GM12874 (cell line): ENCODE measurements at regions not wholly inside any gene's neighbourhood (a gene's known extent, or its start where the extent isn't known, plus 50 kb on each side); places are given as distances from the start of the nearest gene placed in this dataset.

ENCODE experiments used
- TF ChIP-seq, protein P1 (sequence below): IDR thresholded peaks from 2 replicates; pipeline ENCODE4 v1.5.1; 2011; ENCODE audit warnings: low read depth, mild to moderate bottlenecking, control low read depth, low read length, moderate library complexity; ENCODE audit not compliant: insufficient read depth

DNA sequence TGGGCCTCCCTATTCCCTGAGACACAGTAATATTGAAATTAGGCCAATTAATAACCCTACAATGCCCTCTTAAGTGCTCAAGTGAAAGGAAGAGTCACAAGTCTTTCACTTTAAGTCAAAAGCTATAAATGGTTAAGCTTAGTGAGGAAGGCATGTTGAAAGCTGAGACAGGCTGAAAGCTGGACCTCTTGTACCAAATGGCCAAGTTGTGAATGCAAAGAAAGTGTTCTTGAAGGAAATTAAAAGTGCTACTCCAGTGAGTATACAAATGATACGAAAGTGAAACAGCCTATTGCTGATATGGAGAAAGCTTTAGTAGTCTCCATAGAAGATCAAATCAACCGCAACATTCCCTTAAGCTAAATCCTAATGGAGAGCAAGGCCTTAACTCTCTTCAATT lies 140.8 kb downstream of the PTCSC3 start:
- TF ChIP-seq, protein P1, sequence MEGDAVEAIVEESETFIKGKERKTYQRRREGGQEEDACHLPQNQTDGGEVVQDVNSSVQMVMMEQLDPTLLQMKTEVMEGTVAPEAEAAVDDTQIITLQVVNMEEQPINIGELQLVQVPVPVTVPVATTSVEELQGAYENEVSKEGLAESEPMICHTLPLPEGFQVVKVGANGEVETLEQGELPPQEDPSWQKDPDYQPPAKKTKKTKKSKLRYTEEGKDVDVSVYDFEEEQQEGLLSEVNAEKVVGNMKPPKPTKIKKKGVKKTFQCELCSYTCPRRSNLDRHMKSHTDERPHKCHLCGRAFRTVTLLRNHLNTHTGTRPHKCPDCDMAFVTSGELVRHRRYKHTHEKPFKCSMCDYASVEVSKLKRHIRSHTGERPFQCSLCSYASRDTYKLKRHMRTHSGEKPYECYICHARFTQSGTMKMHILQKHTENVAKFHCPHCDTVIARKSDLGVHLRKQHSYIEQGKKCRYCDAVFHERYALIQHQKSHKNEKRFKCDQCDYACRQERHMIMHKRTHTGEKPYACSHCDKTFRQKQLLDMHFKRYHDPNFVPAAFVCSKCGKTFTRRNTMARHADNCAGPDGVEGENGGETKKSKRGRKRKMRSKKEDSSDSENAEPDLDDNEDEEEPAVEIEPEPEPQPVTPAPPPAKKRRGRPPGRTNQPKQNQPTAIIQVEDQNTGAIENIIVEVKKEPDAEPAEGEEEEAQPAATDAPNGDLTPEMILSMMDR = no peak

DNA sequence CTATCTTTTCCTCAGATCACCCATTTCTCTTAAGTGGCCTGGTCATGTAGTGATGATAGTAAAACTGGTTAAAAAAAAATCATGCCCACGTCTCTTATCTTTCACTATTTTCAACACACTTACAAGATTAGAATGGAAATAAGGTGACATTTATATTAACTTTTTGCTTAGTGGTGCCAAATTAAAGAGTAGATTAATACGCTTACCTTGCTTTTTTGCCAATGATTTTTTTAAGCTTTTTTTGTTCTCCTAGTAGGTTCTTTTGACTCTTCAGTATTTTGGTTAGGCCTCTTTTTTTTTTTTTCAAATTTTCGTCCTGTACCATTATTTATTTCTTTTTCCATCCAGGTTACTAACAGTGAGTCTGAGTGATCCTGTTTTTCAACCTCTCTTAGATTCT lies 147.9 kb downstream of the PTCSC3 start:
- TF ChIP-seq, protein P1 = no peak

DNA sequence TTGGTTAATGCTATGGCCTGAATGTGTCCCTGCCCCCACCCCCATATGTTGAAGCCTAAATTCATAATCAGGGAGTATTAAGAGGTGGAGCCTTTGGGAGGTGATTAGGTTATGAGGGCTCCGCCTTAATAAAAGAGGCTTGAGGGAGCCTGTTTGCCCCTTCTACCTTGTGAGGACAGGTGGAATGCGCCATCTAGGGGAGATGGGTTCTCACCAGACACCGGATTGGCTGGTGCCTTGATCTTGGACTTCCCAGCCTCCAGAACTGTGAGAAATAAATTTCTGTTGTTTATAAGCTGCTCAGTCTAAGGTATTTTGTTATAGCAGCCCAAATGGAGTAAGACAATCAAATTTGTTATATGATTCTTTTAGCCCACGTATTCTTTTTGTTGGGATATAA lies 148.3 kb downstream of the PTCSC3 start:
- TF ChIP-seq, protein P1 = peak; percentile 29; the same call in 1 of the 2 replicates

DNA sequence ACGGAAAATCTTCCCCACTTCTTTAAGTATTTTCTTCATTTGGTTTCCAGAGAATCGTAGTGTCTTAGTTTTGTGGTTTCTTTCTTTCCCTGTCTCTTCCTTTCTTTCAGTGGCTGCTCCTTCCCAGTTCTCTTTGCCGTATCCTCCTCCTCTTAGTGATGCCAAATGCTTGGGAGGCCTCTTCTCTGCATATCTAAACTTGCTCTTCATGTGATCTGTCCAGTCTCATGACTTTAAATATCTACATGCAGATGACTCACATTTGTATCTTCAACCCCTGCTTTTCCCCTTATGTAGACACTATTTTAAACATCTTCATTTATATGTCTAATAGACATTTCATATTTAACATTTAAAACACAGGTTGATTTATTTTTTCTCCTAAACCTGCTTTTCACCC lies 149.2 kb downstream of the PTCSC3 start:
- TF ChIP-seq, protein P1 = no peak

DNA sequence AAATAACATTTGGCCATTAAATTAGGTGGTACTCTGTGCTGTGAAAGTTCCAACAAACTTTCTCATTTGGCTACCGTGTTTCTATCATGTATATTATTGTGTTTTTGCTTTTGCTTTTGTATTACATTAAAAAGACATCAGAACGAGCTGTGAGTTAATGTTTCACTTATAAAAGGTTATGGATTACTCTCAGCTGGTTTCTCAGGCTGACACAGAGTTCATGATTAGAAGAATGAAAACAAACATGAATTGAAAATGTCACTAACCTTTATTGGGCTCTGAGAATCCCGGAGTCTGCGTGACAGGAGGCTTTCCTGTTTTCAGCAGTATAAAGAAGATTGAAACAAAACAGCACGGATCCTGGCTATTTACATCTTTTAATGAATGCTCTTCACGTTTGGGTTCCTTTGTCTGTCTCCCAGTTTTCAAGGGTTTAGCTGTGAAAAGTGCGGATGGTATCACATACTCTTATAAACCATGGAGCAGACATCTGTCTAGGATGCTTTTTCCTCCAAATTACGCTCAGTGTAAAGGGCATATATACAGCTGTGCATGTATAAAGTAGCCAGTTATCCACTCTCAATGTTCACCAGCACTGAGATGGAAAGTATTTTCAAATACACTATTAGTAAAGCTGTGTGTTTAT lies 153.6 kb downstream of the PTCSC3 start:
- TF ChIP-seq, protein P1 = no peak

DNA sequence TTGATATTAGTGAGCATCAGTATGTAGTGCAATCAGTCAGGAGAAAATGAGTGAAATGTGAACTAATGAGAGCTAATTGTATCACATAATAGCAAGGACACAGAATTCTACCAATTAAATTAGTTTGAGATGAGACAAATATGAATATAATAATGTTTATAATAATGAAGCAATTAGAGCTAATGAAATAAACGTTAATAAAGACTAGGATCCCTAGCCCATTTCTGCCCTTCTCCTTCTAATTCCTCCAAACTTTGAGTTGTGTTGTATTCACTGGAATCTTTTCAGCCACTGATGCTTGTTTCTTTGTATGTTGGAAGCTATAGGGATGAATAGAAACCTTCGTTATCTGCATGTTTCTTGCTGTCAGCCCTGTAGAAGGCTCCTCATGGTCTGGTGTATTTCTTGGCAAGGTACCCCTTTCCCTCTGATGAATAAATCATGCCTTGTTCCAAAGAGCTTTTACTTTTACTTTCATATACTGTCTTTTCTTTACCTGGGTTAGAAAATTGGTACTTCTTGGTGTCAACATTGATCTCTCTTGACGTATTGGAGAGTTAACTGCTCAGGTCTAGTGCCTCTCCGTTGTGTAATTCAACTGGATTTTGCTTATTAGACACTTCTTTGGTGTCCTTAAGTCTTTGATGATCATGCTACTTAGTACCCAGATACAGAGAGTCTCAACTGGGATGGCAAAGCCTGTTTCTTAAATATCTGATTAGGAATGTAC lies 154.8 kb downstream of the PTCSC3 start:
- TF ChIP-seq, protein P1 = no peak

DNA sequence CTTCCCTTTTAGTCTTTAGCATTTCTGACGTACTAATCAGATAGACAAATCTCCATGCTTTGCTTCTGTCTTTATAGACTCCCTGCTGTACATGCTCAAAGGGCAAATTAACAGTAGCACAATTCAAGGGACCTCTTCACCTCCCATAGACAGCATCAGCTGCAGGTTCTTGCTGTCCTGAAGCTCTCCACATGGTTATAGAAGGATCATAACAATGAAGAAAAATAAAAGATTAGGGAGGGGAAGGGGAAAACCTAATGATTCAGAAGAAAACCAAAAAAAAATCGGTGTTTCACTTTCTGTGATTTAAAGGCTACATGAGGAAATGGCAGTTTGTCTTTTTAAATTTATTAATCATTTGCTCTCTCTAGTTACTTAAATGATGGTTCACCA lies 155.5 kb downstream of the PTCSC3 start:
- TF ChIP-seq, protein P1 = no peak
